Coronary artery (tissue), 2 donors: ENCODE measurements at regions not wholly inside any gene's neighbourhood (a gene's known extent, or its start where the extent isn't known, plus 50 kb on each side); places are given as distances from the start of the nearest gene placed in this dataset.
A peak's percentile ranks its signal among the peaks of the same experiment; 100 is the strongest.

Source experiments
- DNase-seq: peaks from one replicate; pipeline ENCODE4 v3.0.0-alpha.2; 2017; ENCODE audit warnings: low spot score
- H3K27ac ChIP-seq, 2 donors: fragments of 200-600 bp; sonication (generic); one replicate each; pipeline ENCODE4 v1.5.1; 2016 to 2019
- H3K4me3 ChIP-seq: fragments of 200-600 bp; sonication (generic); 2 replicates; pipeline ENCODE4 v1.5.1; 2016; ENCODE audit warnings: mild to moderate bottlenecking, moderate library complexity
- CTCF ChIP-seq: fragments of 200-600 bp; sonication (generic); IDR thresholded peaks from one replicate; pipeline ENCODE4 v1.5.1; 2019; ENCODE audit warnings: antibody characterized with exemption

GRCh38 chr2:8578335-8579244 is 103.3 kb upstream of the ID2 start:
- H3K4me3 ChIP-seq, result no peak overlapping the region
- no peak for TF ChIP-seq CTCF
- no peak overlapping the region for H3K27ac ChIP-seq
- peak; percentile 54 for DNase-seq

GRCh38 chr2:8579485-8580085 is 102.3 kb upstream of the ID2 start:
- DNase-seq, result no peak
- no peak overlapping the region for H3K4me3 ChIP-seq
- no peak overlapping the region for H3K27ac ChIP-seq
- TF ChIP-seq CTCF, result no peak

- no peak overlapping the region for H3K4me3 ChIP-seq
- DNase-seq, result no peak
- no peak overlapping the region for H3K27ac ChIP-seq
- TF ChIP-seq CTCF, result no peak
Observed at GRCh38 chr2:8580316-8581233, 101.3 kb upstream of the ID2 start.

- no peak overlapping the region for H3K4me3 ChIP-seq
- H3K27ac ChIP-seq, result no peak overlapping the region
- no peak for DNase-seq
- no peak for TF ChIP-seq CTCF
Observed at GRCh38 chr2:8581234-8581561, 100.7 kb upstream of the ID2 start.

- Histone ChIP-seq H3K4me3 (no peak overlapping the region), H3K27ac (no peak overlapping the region)
- no peak for DNase-seq
- no peak for TF ChIP-seq CTCF
Observed at GRCh38 chr2:8581601-8582041, 100.2 kb upstream of the ID2 start.

GRCh38 chr2:8582191-8582590 is 99.7 kb upstream of the ID2 start:
- Histone ChIP-seq H3K4me3 (no peak overlapping the region), H3K27ac (no peak overlapping the region)
- DNase-seq, result no peak
- no peak for TF ChIP-seq CTCF
